ENCODE measurements at regions not wholly inside any gene's neighbourhood (a gene's known extent, or its start where the extent isn't known, plus 50 kb on each side); places are given as distances from the start of the nearest gene placed in this dataset.
"Not testable (repeated sequence)": the region's sequence is repeated elsewhere in the genome, so short reads cannot be mapped to it uniquely, and the experiment has no call there.

GRCh38 chr5:168137265-168137664 lies 154.2 kb upstream of the WWC1 start:
- WGBS, 4 donors: 51 to 83% (median 64%) methylated on average over 2 of the region's 2 CpGs
- intact Hi-C loops (cut with DNase I): no loop called here

GRCh38 chr5:168140241-168140640 lies 151.2 kb upstream of the WWC1 start:
- H3K27me3 ChIP-seq: no peaks in the 10 kb centered on the region
- H3K27ac ChIP-seq: no peak overlapping the region
- TF ChIP-seq CTCF (IDR thresholded peaks at IDR 0.05) (no peak), POLR2A (IDR thresholded peaks at IDR 0.05) (no peak)
- intact Hi-C loops (cut with DNase I): no loop called here
- DNase-seq: no peak
- H3K36me3 ChIP-seq (replicated peaks in 1 of 2): no peaks in the 10 kb centered on the region
- no peaks in the 10 kb centered on the region for H3K4me1 ChIP-seq (replicated peaks in 1 of 2)
- no peaks in the 10 kb centered on the region for H3K9me3 ChIP-seq (replicated peaks in 1 of 3)
- H3K4me3 ChIP-seq: no peak overlapping the region
- 81 to 93% (median 89%) methylated on average over 6 of the region's 6 CpGs for WGBS, 4 donors

More at GRCh38 chr5:168137265-168137664, 154.2 kb upstream of the WWC1 start:
- H3K9me3 ChIP-seq (replicated peaks in 1 of 3): no peaks in the 10 kb centered on the region
- H3K27ac ChIP-seq: no peak overlapping the region
- DNase-seq: no peak
- TF ChIP-seq CTCF (IDR thresholded peaks at IDR 0.05) (no peak), POLR2A (IDR thresholded peaks at IDR 0.05) (no peak)
- H3K4me1 ChIP-seq (replicated peaks in 1 of 2): no peaks in the 10 kb centered on the region
- no peak overlapping the region for H3K4me3 ChIP-seq
- no peaks in the 10 kb centered on the region for H3K36me3 ChIP-seq (replicated peaks in 1 of 2)
- no peaks in the 10 kb centered on the region for H3K27me3 ChIP-seq

GRCh38 chr5:168142402-168142801 lies 149.0 kb upstream of the WWC1 start:
- H3K27me3 ChIP-seq: no peaks in the 10 kb centered on the region
- H3K4me3 ChIP-seq: no peak overlapping the region
- no peaks in the 10 kb centered on the region for H3K9me3 ChIP-seq (replicated peaks in 1 of 3)
- H3K4me1 ChIP-seq (replicated peaks in 1 of 2): no peaks in the 10 kb centered on the region
- H3K27ac ChIP-seq: no peak overlapping the region
- intact Hi-C loops (cut with DNase I): no loop called here
- no peak for DNase-seq
- H3K36me3 ChIP-seq (replicated peaks in 1 of 2): no peaks in the 10 kb centered on the region
- WGBS, 4 donors: 51 to 70% (median 63%) methylated on average over 2 of the region's 2 CpGs
- TF ChIP-seq CTCF (IDR thresholded peaks at IDR 0.05): no peak
- TF ChIP-seq POLR2A (IDR thresholded peaks at IDR 0.05): no peak

- H3K4me3 ChIP-seq; H3K27me3 ChIP-seq; intact Hi-C loops (cut with DNase I); H3K27ac ChIP-seq; DNase-seq; H3K4me1 ChIP-seq (replicated peaks in 1 of 2); H3K9me3 ChIP-seq (replicated peaks in 1 of 3); H3K36me3 ChIP-seq (replicated peaks in 1 of 2): not testable (repeated sequence)
- 49 to 79% (median 77%) methylated on average over 4 to 7 of the region's 7 CpGs for WGBS, 4 donors
Measured at GRCh38 chr5:168143521-168143920, 147.9 kb upstream of the WWC1 start.

GRCh38 chr5:168147106-168147505 lies 144.3 kb upstream of the WWC1 start:
- TF ChIP-seq POLR2A (IDR thresholded peaks at IDR 0.05) (no peak), CTCF (IDR thresholded peaks at IDR 0.05) (no peak)
- Histone ChIP-seq H3K9me3 (replicated peaks in 1 of 3) (no peaks in the 10 kb centered on the region), H3K27me3 (no peaks in the 10 kb centered on the region), H3K4me1 (replicated peaks in 1 of 2) (no peaks in the 10 kb centered on the region), H3K36me3 (replicated peaks in 1 of 2) (no peaks in the 10 kb centered on the region), H3K27ac (no peak overlapping the region), H3K4me3 (no peak overlapping the region)
- DNase-seq: no peak
- 71 to 82% (median 74%) methylated on average over 8 of the region's 8 CpGs for WGBS, 4 donors
- intact Hi-C loops (cut with DNase I): no loop called here
